K562 (cell line): ENCODE measurements at regions not wholly inside any gene's neighbourhood (a gene's known extent, or its start where the extent isn't known, plus 50 kb on each side); places are given as distances from the start of the nearest gene placed in this dataset.

Source experiments
- TEAD1 ChIP-seq, 2 experiments: fragments of 450-650 bp in 1 of 2; sonication (generic) in 1 of 2; formaldehyde crosslinking; IDR thresholded peaks; 2 replicates each; pipeline versions ENCODE4 v1.4.0 to v1.8.0; 2020 to 2022; ENCODE audit warnings: mild to moderate bottlenecking in 2 of 2, missing genetic modification reagents in 1 of 2
- TF ChIP-seq, protein P1 (sequence below): fragments of 250-450 bp; sonication (Bioruptor Pico); IDR thresholded peaks from 2 replicates; pipeline ENCODE4 v1.4.0; 2020; ENCODE audit warnings: mild to moderate bottlenecking, moderate library complexity
- TF ChIP-seq, protein P2 (sequence below): sonication (generic); formaldehyde crosslinking; IDR thresholded peaks from 2 replicates; pipeline ENCODE4 v1.8.0; 2022; ENCODE audit warnings: missing genetic modification reagents, mild to moderate bottlenecking, borderline replicate concordance

- TF ChIP-seq, protein P1, sequence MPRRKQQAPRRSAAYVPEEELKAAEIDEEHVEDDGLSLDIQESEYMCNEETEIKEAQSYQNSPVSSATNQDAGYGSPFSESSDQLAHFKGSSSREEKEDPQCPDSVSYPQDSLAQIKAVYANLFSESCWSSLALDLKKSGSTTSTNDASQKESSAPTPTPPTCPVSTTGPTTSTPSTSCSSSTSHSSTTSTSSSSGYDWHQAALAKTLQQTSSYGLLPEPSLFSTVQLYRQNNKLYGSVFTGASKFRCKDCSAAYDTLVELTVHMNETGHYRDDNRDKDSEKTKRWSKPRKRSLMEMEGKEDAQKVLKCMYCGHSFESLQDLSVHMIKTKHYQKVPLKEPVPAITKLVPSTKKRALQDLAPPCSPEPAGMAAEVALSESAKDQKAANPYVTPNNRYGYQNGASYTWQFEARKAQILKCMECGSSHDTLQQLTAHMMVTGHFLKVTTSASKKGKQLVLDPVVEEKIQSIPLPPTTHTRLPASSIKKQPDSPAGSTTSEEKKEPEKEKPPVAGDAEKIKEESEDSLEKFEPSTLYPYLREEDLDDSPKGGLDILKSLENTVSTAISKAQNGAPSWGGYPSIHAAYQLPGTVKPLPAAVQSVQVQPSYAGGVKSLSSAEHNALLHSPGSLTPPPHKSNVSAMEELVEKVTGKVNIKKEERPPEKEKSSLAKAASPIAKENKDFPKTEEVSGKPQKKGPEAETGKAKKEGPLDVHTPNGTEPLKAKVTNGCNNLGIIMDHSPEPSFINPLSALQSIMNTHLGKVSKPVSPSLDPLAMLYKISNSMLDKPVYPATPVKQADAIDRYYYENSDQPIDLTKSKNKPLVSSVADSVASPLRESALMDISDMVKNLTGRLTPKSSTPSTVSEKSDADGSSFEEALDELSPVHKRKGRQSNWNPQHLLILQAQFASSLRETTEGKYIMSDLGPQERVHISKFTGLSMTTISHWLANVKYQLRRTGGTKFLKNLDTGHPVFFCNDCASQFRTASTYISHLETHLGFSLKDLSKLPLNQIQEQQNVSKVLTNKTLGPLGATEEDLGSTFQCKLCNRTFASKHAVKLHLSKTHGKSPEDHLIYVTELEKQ (CRISPR knock-in tag): no peak
- TF ChIP-seq, protein P2, sequence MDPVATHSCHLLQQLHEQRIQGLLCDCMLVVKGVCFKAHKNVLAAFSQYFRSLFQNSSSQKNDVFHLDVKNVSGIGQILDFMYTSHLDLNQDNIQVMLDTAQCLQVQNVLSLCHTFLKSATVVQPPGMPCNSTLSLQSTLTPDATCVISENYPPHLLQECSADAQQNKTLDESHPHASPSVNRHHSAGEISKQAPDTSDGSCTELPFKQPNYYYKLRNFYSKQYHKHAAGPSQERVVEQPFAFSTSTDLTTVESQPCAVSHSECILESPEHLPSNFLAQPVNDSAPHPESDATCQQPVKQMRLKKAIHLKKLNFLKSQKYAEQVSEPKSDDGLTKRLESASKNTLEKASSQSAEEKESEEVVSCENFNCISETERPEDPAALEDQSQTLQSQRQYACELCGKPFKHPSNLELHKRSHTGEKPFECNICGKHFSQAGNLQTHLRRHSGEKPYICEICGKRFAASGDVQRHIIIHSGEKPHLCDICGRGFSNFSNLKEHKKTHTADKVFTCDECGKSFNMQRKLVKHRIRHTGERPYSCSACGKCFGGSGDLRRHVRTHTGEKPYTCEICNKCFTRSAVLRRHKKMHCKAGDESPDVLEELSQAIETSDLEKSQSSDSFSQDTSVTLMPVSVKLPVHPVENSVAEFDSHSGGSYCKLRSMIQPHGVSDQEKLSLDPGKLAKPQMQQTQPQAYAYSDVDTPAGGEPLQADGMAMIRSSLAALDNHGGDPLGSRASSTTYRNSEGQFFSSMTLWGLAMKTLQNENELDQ: no peak
- TF ChIP-seq TEAD1 (CRISPR knock-in tag; IDR thresholded peaks at IDR 0.05): no peak
- TF ChIP-seq, all 486 proteins: peak for 0
Measured at GRCh38 chr2:16404551-16405300, 260.9 kb downstream of the CYRIA start (continued).
